Activated CD4-positive, alpha-beta T cell treated with anti-CD3 and anti-CD28 coated beads, Interleukin-2, amount 50 U/mL, for 4 hours (primary cell): ENCODE measurements at regions not wholly inside any gene's neighbourhood (a gene's known extent, or its start where the extent isn't known, plus 50 kb on each side); places are given as distances from the start of the nearest gene placed in this dataset.

Source experiments
- DNase-seq, 2 experiments: peaks; one replicate each; pipeline ENCODE4 v3.0.0-alpha.2; 2020

GRCh38 chr10:78374331-78375028 lies 340.8 kb downstream of the RPS24 start:
- DNase-seq, result no peak

- DNase-seq, result no peak
These were observed 342.5 kb downstream of the RPS24 start for GRCh38 chr10:78375854-78376785.

GRCh38 chr10:78377356-78377755 lies 343.7 kb downstream of the RPS24 start:
- no peak for DNase-seq

- DNase-seq, result no peak
These were observed 344.5 kb downstream of the RPS24 start for GRCh38 chr10:78378192-78378591.

- DNase-seq, result no peak
These were observed 347.4 kb downstream of the RPS24 start for GRCh38 chr10:78381107-78381506.

GRCh38 chr10:78382047-78382446 lies 348.4 kb downstream of the RPS24 start:
- DNase-seq, result no peak

GRCh38 chr10:78382772-78383171 lies 349.1 kb downstream of the RPS24 start:
- DNase-seq, result no peak

- DNase-seq, result no peak
These were observed 349.9 kb downstream of the RPS24 start for GRCh38 chr10:78383378-78384048.

- no peak for DNase-seq
These were observed 350.4 kb downstream of the RPS24 start for GRCh38 chr10:78384049-78384431.

- no peak for DNase-seq
These were observed 351.9 kb downstream of the RPS24 start for GRCh38 chr10:78385599-78385998.

- no peak for DNase-seq
These were observed 352.8 kb downstream of the RPS24 start for GRCh38 chr10:78386509-78386908.

GRCh38 chr10:78388331-78389050 lies 354.8 kb downstream of the RPS24 start:
- DNase-seq, result no peak

- DNase-seq, result no peak
These were observed 355.8 kb downstream of the RPS24 start for GRCh38 chr10:78389419-78389818.

GRCh38 chr10:78390051-78390450 lies 356.4 kb downstream of the RPS24 start:
- no peak for DNase-seq

- DNase-seq, result no peak
These were observed 357.2 kb downstream of the RPS24 start for GRCh38 chr10:78390817-78391216.

- no peak for DNase-seq
These were observed 357.9 kb downstream of the RPS24 start for GRCh38 chr10:78391585-78391984.

GRCh38 chr10:78392197-78392596 lies 358.5 kb downstream of the RPS24 start:
- DNase-seq, result no peak

GRCh38 chr10:78393094-78393493 lies 359.4 kb downstream of the RPS24 start:
- DNase-seq, result no peak

- DNase-seq, result no peak
These were observed 360.4 kb downstream of the RPS24 start for GRCh38 chr10:78394047-78394446.

- DNase-seq, result no peak
These were observed 361.5 kb downstream of the RPS24 start for GRCh38 chr10:78395162-78395561.

- no peak for DNase-seq
These were observed 363.1 kb downstream of the RPS24 start for GRCh38 chr10:78396754-78397153.

GRCh38 chr10:78397786-78398185 lies 364.1 kb downstream of the RPS24 start:
- no peak for DNase-seq

- DNase-seq, result no peak
These were observed 364.7 kb downstream of the RPS24 start for GRCh38 chr10:78398382-78398781.
